ENCODE measurements at regions not wholly inside any gene's neighbourhood (a gene's known extent, or its start where the extent isn't known, plus 50 kb on each side); places are given as distances from the start of the nearest gene placed in this dataset.
A peak's percentile ranks its signal among the peaks of the same experiment; 100 is the strongest.

GRCh38 chr4:182018691-182019090 is 224.5 kb upstream of the TENM3 start:
- Mint-ChIP-seq H3K36me3 (no peaks in the 10 kb centered on the region), H3K4me1 (no peaks in the 10 kb centered on the region), H3K27me3 (no peaks in the 10 kb centered on the region), H3K4me3 (no peak overlapping the region), H3K9me3 (peaks cover 0 to 2% (median 0%) of the 10 kb centered on the region in 3 donors), H3K27ac (no peak overlapping the region)

- Mint-ChIP-seq H3K4me3 (no peak overlapping the region), H3K27ac (no peak overlapping the region), H3K4me1 (no peaks in the 10 kb centered on the region), H3K9me3 (peaks cover 0 to 2% (median 0%) of the 10 kb centered on the region in 3 donors), H3K27me3 (no peaks in the 10 kb centered on the region), H3K36me3 (no peaks in the 10 kb centered on the region)
These were observed 224.0 kb upstream of the TENM3 start for GRCh38 chr4:182019148-182019652.

GRCh38 chr4:182022909-182023308 is 220.3 kb upstream of the TENM3 start:
- Mint-ChIP-seq H3K4me1 (no peaks in the 10 kb centered on the region), H3K9me3 (peaks cover 3 to 10% (median 3%) of the 10 kb centered on the region in 3 donors), H3K4me3 (no peak overlapping the region), H3K36me3 (no peaks in the 10 kb centered on the region), H3K27me3 (no peaks in the 10 kb centered on the region), H3K27ac (no peak overlapping the region)

GRCh38 chr4:182023469-182023868 is 219.7 kb upstream of the TENM3 start:
- no peaks in the 10 kb centered on the region for H3K36me3 Mint-ChIP-seq
- no peak overlapping the region for H3K4me3 Mint-ChIP-seq
- H3K27ac Mint-ChIP-seq: no peak overlapping the region
- no peaks in the 10 kb centered on the region for H3K4me1 Mint-ChIP-seq
- H3K27me3 Mint-ChIP-seq: no peaks in the 10 kb centered on the region
- H3K9me3 Mint-ChIP-seq: peaks cover 3 to 10% (median 3%) of the 10 kb centered on the region in 3 donors

GRCh38 chr4:182042945-182043344 is 200.3 kb upstream of the TENM3 start:
- no peaks in the 10 kb centered on the region for H3K4me1 Mint-ChIP-seq
- H3K27me3 Mint-ChIP-seq: no peaks in the 10 kb centered on the region
- H3K27ac Mint-ChIP-seq: no peak overlapping the region
- H3K36me3 Mint-ChIP-seq: no peaks in the 10 kb centered on the region
- no peak overlapping the region for H3K4me3 Mint-ChIP-seq
- peaks cover 0 to 6% (median 3%) of the 10 kb centered on the region in 3 donors for H3K9me3 Mint-ChIP-seq

- Mint-ChIP-seq H3K36me3 (no peaks in the 10 kb centered on the region), H3K27ac (no peak overlapping the region), H3K4me1 (no peaks in the 10 kb centered on the region), H3K27me3 (no peaks in the 10 kb centered on the region), H3K4me3 (no peak overlapping the region), H3K9me3 (peaks cover 0 to 5% (median 1%) of the 10 kb centered on the region in 3 donors)
These were observed 194.3 kb upstream of the TENM3 start for GRCh38 chr4:182048871-182049270.

GRCh38 chr4:182056866-182057265 is 186.3 kb upstream of the TENM3 start:
- no peaks in the 10 kb centered on the region for H3K4me1 Mint-ChIP-seq
- no peak overlapping the region for H3K27ac Mint-ChIP-seq
- H3K4me3 Mint-ChIP-seq: no peak overlapping the region
- H3K27me3 Mint-ChIP-seq: no peaks in the 10 kb centered on the region
- H3K36me3 Mint-ChIP-seq: no peaks in the 10 kb centered on the region
- H3K9me3 Mint-ChIP-seq: peaks cover 1 to 8% (median 3%) of the 10 kb centered on the region in 3 donors

GRCh38 chr4:182062458-182062857 is 180.7 kb upstream of the TENM3 start:
- no peaks in the 10 kb centered on the region for H3K36me3 Mint-ChIP-seq
- H3K4me1 Mint-ChIP-seq: no peaks in the 10 kb centered on the region
- H3K27ac Mint-ChIP-seq: no peak overlapping the region
- H3K9me3 Mint-ChIP-seq: peaks cover 0 to 2% (median 0%) of the 10 kb centered on the region in 3 donors
- no peaks in the 10 kb centered on the region for H3K27me3 Mint-ChIP-seq
- H3K4me3 Mint-ChIP-seq: no peak overlapping the region

GRCh38 chr4:182062936-182063335 is 180.3 kb upstream of the TENM3 start:
- Mint-ChIP-seq H3K4me3 (no peak overlapping the region), H3K27me3 (no peaks in the 10 kb centered on the region), H3K27ac (no peak overlapping the region), H3K9me3 (peaks cover 0 to 2% (median 0%) of the 10 kb centered on the region in 3 donors), H3K4me1 (no peaks in the 10 kb centered on the region), H3K36me3 (no peaks in the 10 kb centered on the region)

- Mint-ChIP-seq H3K9me3 (peaks cover 0 to 2% (median 0%) of the 10 kb centered on the region in 3 donors), H3K4me1 (no peaks in the 10 kb centered on the region), H3K36me3 (no peaks in the 10 kb centered on the region), H3K4me3 (no peak overlapping the region), H3K27ac (no peak overlapping the region), H3K27me3 (no peaks in the 10 kb centered on the region)
These were observed 179.6 kb upstream of the TENM3 start for GRCh38 chr4:182063651-182064050.

- Mint-ChIP-seq H3K4me1 (no peaks in the 10 kb centered on the region), H3K9me3 (peaks cover 0 to 3% (median 0%) of the 10 kb centered on the region in 3 donors), H3K27me3 (no peaks in the 10 kb centered on the region), H3K4me3 (no peak overlapping the region), H3K36me3 (no peaks in the 10 kb centered on the region), H3K27ac (no peak overlapping the region)
These were observed 177.9 kb upstream of the TENM3 start for GRCh38 chr4:182065255-182065654.

- Mint-ChIP-seq H3K4me3 (no peak overlapping the region), H3K36me3 (no peaks in the 10 kb centered on the region), H3K4me1 (no peaks in the 10 kb centered on the region), H3K27ac (no peak overlapping the region), H3K27me3 (no peaks in the 10 kb centered on the region), H3K9me3 (peaks cover 0 to 6% (median 0%) of the 10 kb centered on the region in 3 donors)
These were observed 177.2 kb upstream of the TENM3 start for GRCh38 chr4:182066037-182066436.

- no peaks in the 10 kb centered on the region for H3K4me1 Mint-ChIP-seq
- H3K36me3 Mint-ChIP-seq: no peaks in the 10 kb centered on the region
- H3K27me3 Mint-ChIP-seq: no peaks in the 10 kb centered on the region
- no peak overlapping the region for H3K4me3 Mint-ChIP-seq
- no peak overlapping the region for H3K27ac Mint-ChIP-seq
- peaks cover 2 to 8% (median 4%) of the 10 kb centered on the region in 3 donors for H3K9me3 Mint-ChIP-seq
These were observed 175.4 kb upstream of the TENM3 start for GRCh38 chr4:182067828-182068227.

GRCh38 chr4:182068920-182069319 is 174.3 kb upstream of the TENM3 start:
- Mint-ChIP-seq H3K4me1 (no peaks in the 10 kb centered on the region), H3K4me3 (no peak overlapping the region), H3K27me3 (no peaks in the 10 kb centered on the region), H3K9me3 (peaks cover 4 to 6% (median 4%) of the 10 kb centered on the region in 3 donors), H3K27ac (no peak overlapping the region), H3K36me3 (no peaks in the 10 kb centered on the region)

- Mint-ChIP-seq H3K4me1 (no peaks in the 10 kb centered on the region), H3K4me3 (peak overlapping the region in 1 of 4 donors; percentile 22), H3K36me3 (no peaks in the 10 kb centered on the region), H3K27ac (no peak overlapping the region), H3K27me3 (no peaks in the 10 kb centered on the region), H3K9me3 (peaks cover 4 to 8% (median 7%) of the 10 kb centered on the region in 3 donors)
These were observed 169.9 kb upstream of the TENM3 start for GRCh38 chr4:182073278-182073677.

- Mint-ChIP-seq H3K4me1 (no peaks in the 10 kb centered on the region), H3K27ac (no peak overlapping the region), H3K9me3 (peaks cover 4 to 8% (median 7%) of the 10 kb centered on the region in 3 donors), H3K36me3 (no peaks in the 10 kb centered on the region), H3K4me3 (no peak overlapping the region), H3K27me3 (no peaks in the 10 kb centered on the region)
These were observed 169.1 kb upstream of the TENM3 start for GRCh38 chr4:182074139-182074538.

Data from IgD-negative memory B cell (primary cell).